Adipocyte (in vitro differentiated cells): ENCODE measurements at regions not wholly inside any gene's neighbourhood (a gene's known extent, or its start where the extent isn't known, plus 50 kb on each side); places are given as distances from the start of the nearest gene placed in this dataset.

Experiments used
- DNase-seq: peaks from one replicate; pipeline ENCODE4 v3.0.0-alpha.2; 2015; ENCODE audit warnings: low read depth
- H3K27me3 ChIP-seq: replicated peaks from 2 replicates; pipeline ENCODE4 v1.7.0; 2013; ENCODE audit warnings: mild to moderate bottlenecking, low read length, moderate library complexity; ENCODE audit not compliant: control insufficient read depth, insufficient read depth
- H3K36me3 ChIP-seq: 2 replicates; pipeline ENCODE4 v1.7.0; 2013; ENCODE audit warnings: low read length, mild to moderate bottlenecking, moderate library complexity; ENCODE audit not compliant: control insufficient read depth, insufficient read depth, severe bottlenecking
- H3K4me1 ChIP-seq: 2 replicates; pipeline ENCODE4 v1.7.0; 2013; ENCODE audit warnings: mild to moderate bottlenecking, low read length, moderate library complexity; ENCODE audit not compliant: control insufficient read depth, insufficient read depth
- H3K4me3 ChIP-seq: 2 replicates; pipeline ENCODE4 v1.7.0; 2013; ENCODE audit warnings: mild to moderate bottlenecking, low read length, moderate library complexity
- H3K9ac ChIP-seq: 2 replicates; pipeline ENCODE4 v1.7.0; 2013; ENCODE audit warnings: mild to moderate bottlenecking, low read length, moderate library complexity
- H3K9me3 ChIP-seq: 2 replicates; pipeline ENCODE4 v1.7.0; 2013; ENCODE audit warnings: mild to moderate bottlenecking, low read length, moderate library complexity; ENCODE audit not compliant: control insufficient read depth

- no peak overlapping the region for H3K4me3 ChIP-seq
- DNase-seq: no peak
- H3K9me3 ChIP-seq: no peaks in the 10 kb centered on the region
Observed at GRCh38 chr5:158436271-158437065, 577.5 kb upstream of the CLINT1 start.

GRCh38 chr5:158435161-158435616 is 576.2 kb upstream of the CLINT1 start:
- DNase-seq: no peak

More at GRCh38 chr5:158436271-158437065, 577.5 kb upstream of the CLINT1 start:
- Histone ChIP-seq H3K9ac (no peak overlapping the region), H3K27me3 (no peaks in the 10 kb centered on the region), H3K36me3 (no peaks in the 10 kb centered on the region), H3K4me1 (peaks cover 5% of the 10 kb centered on the region)

GRCh38 chr5:158434749-158435148 is 575.8 kb upstream of the CLINT1 start:
- H3K4me1 ChIP-seq: peaks cover 22% of the 10 kb centered on the region
- H3K27me3 ChIP-seq: no peaks in the 10 kb centered on the region
- no peaks in the 10 kb centered on the region for H3K36me3 ChIP-seq
- peaks cover 4% of the 10 kb centered on the region for H3K9me3 ChIP-seq
- H3K9ac ChIP-seq: no peak overlapping the region
- no peak overlapping the region for H3K4me3 ChIP-seq
- DNase-seq: no peak

More at GRCh38 chr5:158435161-158435616, 576.2 kb upstream of the CLINT1 start:
- Histone ChIP-seq H3K36me3 (no peaks in the 10 kb centered on the region), H3K27me3 (no peaks in the 10 kb centered on the region), H3K9ac (no peak overlapping the region), H3K4me1 (peaks cover 18% of the 10 kb centered on the region), H3K9me3 (no peaks in the 10 kb centered on the region), H3K4me3 (no peak overlapping the region)

- H3K9me3 ChIP-seq: peaks cover 5% of the 10 kb centered on the region
- H3K4me3 ChIP-seq: no peak overlapping the region
- no peaks in the 10 kb centered on the region for H3K36me3 ChIP-seq
- no peak overlapping the region for H3K9ac ChIP-seq
- DNase-seq: no peak
- H3K4me1 ChIP-seq: peaks cover 22% of the 10 kb centered on the region
- no peaks in the 10 kb centered on the region for H3K27me3 ChIP-seq
Observed at GRCh38 chr5:158433634-158434033, 574.7 kb upstream of the CLINT1 start.

- H3K27me3 ChIP-seq: no peaks in the 10 kb centered on the region
- H3K9me3 ChIP-seq: peaks cover 5% of the 10 kb centered on the region
- peak overlapping the region; percentile 44 for H3K9ac ChIP-seq
- peak overlapping the region; percentile 12 for H3K4me3 ChIP-seq
- DNase-seq: peak; percentile 78
- H3K36me3 ChIP-seq: no peaks in the 10 kb centered on the region
- H3K4me1 ChIP-seq: peaks cover 22% of the 10 kb centered on the region
Observed at GRCh38 chr5:158431369-158432029, 572.6 kb upstream of the CLINT1 start.

- Histone ChIP-seq H3K36me3 (no peaks in the 10 kb centered on the region), H3K27me3 (no peaks in the 10 kb centered on the region), H3K4me3 (no peak overlapping the region), H3K4me1 (peaks cover 22% of the 10 kb centered on the region), H3K9ac (peak overlapping the region; percentile 44), H3K9me3 (peaks cover 5% of the 10 kb centered on the region)
- DNase-seq: no peak
Observed at GRCh38 chr5:158430798-158431167, 571.8 kb upstream of the CLINT1 start.

GRCh38 chr5:158430166-158430797 is 571.3 kb upstream of the CLINT1 start:
- Histone ChIP-seq H3K27me3 (no peaks in the 10 kb centered on the region), H3K4me1 (peaks cover 22% of the 10 kb centered on the region), H3K4me3 (no peak overlapping the region), H3K9me3 (peaks cover 5% of the 10 kb centered on the region), H3K36me3 (no peaks in the 10 kb centered on the region), H3K9ac (peak overlapping the region; percentile 44)
- DNase-seq: peak; percentile 38

GRCh38 chr5:158429564-158429963 is 570.6 kb upstream of the CLINT1 start:
- Histone ChIP-seq H3K36me3 (no peaks in the 10 kb centered on the region), H3K4me3 (no peak overlapping the region), H3K27me3 (no peaks in the 10 kb centered on the region), H3K9me3 (peaks cover 5% of the 10 kb centered on the region), H3K4me1 (peaks cover 22% of the 10 kb centered on the region), H3K9ac (no peak overlapping the region)
- DNase-seq: no peak

GRCh38 chr5:158423623-158424200 is 564.8 kb upstream of the CLINT1 start:
- peak; percentile 79 for DNase-seq
- Histone ChIP-seq H3K36me3 (no peaks in the 10 kb centered on the region), H3K27me3 (no peaks in the 10 kb centered on the region), H3K4me1 (peaks cover 19% of the 10 kb centered on the region), H3K9me3 (peaks cover 5% of the 10 kb centered on the region), H3K4me3 (no peak overlapping the region), H3K9ac (no peak overlapping the region)

- Histone ChIP-seq H3K4me3 (no peak overlapping the region), H3K9ac (no peak overlapping the region), H3K36me3 (no peaks in the 10 kb centered on the region), H3K27me3 (no peaks in the 10 kb centered on the region), H3K4me1 (peaks cover 19% of the 10 kb centered on the region), H3K9me3 (peaks cover 5% of the 10 kb centered on the region)
- no peak for DNase-seq
Observed at GRCh38 chr5:158422653-158423515, 563.9 kb upstream of the CLINT1 start.
